ENCODE measurements at regions not wholly inside any gene's neighbourhood (a gene's known extent, or its start where the extent isn't known, plus 50 kb on each side); places are given as distances from the start of the nearest gene placed in this dataset.

DNA sequence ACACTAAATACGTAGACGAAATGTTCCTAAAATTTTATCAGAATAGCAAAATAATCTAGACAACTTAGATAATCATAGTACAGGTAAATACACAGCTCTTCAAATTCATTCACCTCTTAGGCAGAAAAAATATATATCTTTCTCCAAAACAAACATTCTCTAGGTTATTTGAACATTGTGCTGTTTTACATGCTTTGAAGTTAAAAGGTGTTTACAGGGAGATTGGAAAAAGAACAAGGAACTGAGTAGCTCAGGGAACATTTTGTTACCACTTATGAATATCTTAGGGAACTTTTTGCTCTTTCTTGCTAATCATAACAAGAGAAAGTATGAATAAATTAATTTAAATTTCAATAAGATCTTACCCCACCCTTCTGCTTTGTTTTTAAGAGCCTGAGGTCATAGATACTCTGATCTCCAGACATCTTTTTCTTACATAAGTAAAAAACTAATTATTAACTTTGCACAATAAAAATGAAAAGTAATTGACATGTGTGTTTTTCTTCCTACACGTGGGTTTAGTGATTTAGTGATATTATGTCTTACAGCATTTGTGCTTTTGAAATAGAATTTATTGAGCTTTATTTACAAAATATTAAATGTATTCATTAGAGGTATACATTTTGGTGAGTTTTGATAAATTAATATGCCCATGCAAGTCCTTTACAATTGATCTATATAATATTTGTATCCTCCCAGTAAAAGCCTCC lies 1141.4 kb upstream of the EYS start:
- TF ChIP-seq CTCF (IDR thresholded peaks at IDR 0.05; ENCODE audit: borderline replicate concordance, extremely low read depth, low read length, poor library complexity, severe bottlenecking) (no peak), EZH2 (IDR thresholded peaks at IDR 0.05; ENCODE audit: borderline replicate concordance, low read depth, low read length, severe bottlenecking) (no peak)
